HepG2 (cell line): ENCODE measurements at regions not wholly inside any gene's neighbourhood (a gene's known extent, or its start where the extent isn't known, plus 50 kb on each side); places are given as distances from the start of the nearest gene placed in this dataset.

ENCODE experiments used
- ARID3A ChIP-seq: IDR thresholded peaks from 2 replicates; pipeline ENCODE4 v1.6.1; 2012; ENCODE audit warnings: low read depth, low read length, improper control_type of control experiment
- ESRRA ChIP-seq: sonication (generic); formaldehyde crosslinking; IDR thresholded peaks from 2 replicates; pipeline ENCODE4 v1.5.1; 2020; ENCODE audit warnings: mild to moderate bottlenecking, low read depth, missing genetic modification reagents
- KMT2B ChIP-seq: IDR thresholded peaks from 2 replicates; pipeline ENCODE4 v1.6.1; 2016; ENCODE audit warnings: missing genetic modification reagents, missing compliant biosample characterization
- MTA1 ChIP-seq: sonication (generic); formaldehyde crosslinking; IDR thresholded peaks from 2 replicates; pipeline ENCODE4 v1.4.0; 2020; ENCODE audit warnings: missing genetic modification reagents, mild to moderate bottlenecking, borderline replicate concordance
- REST ChIP-seq, 2 experiments: IDR thresholded peaks; 2 replicates each; pipeline ENCODE4 v1.6.1; 2011 to 2012; ENCODE audit warnings: low read length in 2 of 2, borderline replicate concordance in 1 of 2, low read depth in 1 of 2, mild to moderate bottlenecking in 1 of 2, moderate library complexity in 1 of 2
- SAP130 ChIP-seq: IDR thresholded peaks from 2 replicates; pipeline ENCODE4 v1.6.1; 2016; ENCODE audit warnings: low read depth
- TSC22D2 ChIP-seq: sonication (generic); formaldehyde crosslinking; IDR thresholded peaks from 2 replicates; pipeline ENCODE4 v1.5.1; 2020; ENCODE audit warnings: missing genetic modification reagents, mild to moderate bottlenecking, borderline replicate concordance
- U2AF2 ChIP-seq: fragments of 200-400 bp; formaldehyde crosslinking; IDR thresholded peaks from 2 replicates; pipeline ENCODE4 v1.6.1; 2017; ENCODE audit warnings: low read depth, mild to moderate bottlenecking, low read length
- UBTF ChIP-seq: sonication (generic); formaldehyde crosslinking; IDR thresholded peaks from 2 replicates; pipeline ENCODE4 v1.4.0; 2020; ENCODE audit warnings: mild to moderate bottlenecking, missing genetic modification reagents
- ZBTB25 ChIP-seq: IDR thresholded peaks from 2 replicates; pipeline ENCODE4 v1.6.1; 2018; ENCODE audit warnings: missing genetic modification reagents
- ZC3H13 ChIP-seq: sonication (generic); formaldehyde crosslinking; IDR thresholded peaks from 2 replicates; pipeline ENCODE4 v1.8.1; 2023; ENCODE audit warnings: mild to moderate bottlenecking, missing genetic modification reagents, moderate library complexity
- ZNF138 ChIP-seq: sonication (generic); formaldehyde crosslinking; IDR thresholded peaks from 2 replicates; pipeline ENCODE4 v1.5.0; 2020; ENCODE audit warnings: mild to moderate bottlenecking, low read depth, missing genetic modification reagents
- ZNF275 ChIP-seq: sonication (generic); formaldehyde crosslinking; IDR thresholded peaks from 2 replicates; pipeline ENCODE4 v1.8.0; 2022; ENCODE audit warnings: missing genetic modification reagents, mild to moderate bottlenecking, inconsistent platforms, borderline replicate concordance
- ZNF569 ChIP-seq: sonication (generic); formaldehyde crosslinking; IDR thresholded peaks from 2 replicates; pipeline ENCODE4 v1.5.0; 2020; ENCODE audit warnings: mild to moderate bottlenecking, missing genetic modification reagents, moderate library complexity, borderline replicate concordance
- ZNF580 ChIP-seq: IDR thresholded peaks from 2 replicates; pipeline ENCODE4 v1.6.1; 2016; ENCODE audit warnings: low read depth, borderline replicate concordance
- ZNF670 ChIP-seq: sonication (generic); formaldehyde crosslinking; IDR thresholded peaks from 2 replicates; pipeline ENCODE4 v1.8.0; 2022; ENCODE audit warnings: mild to moderate bottlenecking, missing genetic modification reagents, borderline replicate concordance
- ZNF766 ChIP-seq: sonication (generic); formaldehyde crosslinking; IDR thresholded peaks from 2 replicates; pipeline ENCODE4 v1.5.0; 2020; ENCODE audit warnings: missing genetic modification reagents, borderline replicate concordance

- TF ChIP-seq ZNF275 (CRISPR knock-in tag) (0 out of 2 replicates have a peak, but pooled peaks have one; percentile 17), UBTF (CRISPR knock-in tag) (0 out of 2 replicates have a peak, but pooled peaks have one; percentile 21), REST (IDR thresholded peaks at IDR 0.05; ENCODE audit: borderline replicate concordance in 1 of 2, low read depth in 1 of 2, low read length in 2 of 2) (no peak), ZNF670 (CRISPR knock-in tag) (0 out of 2 replicates have a peak, but pooled peaks have one; percentile 82), ZBTB25 (peak; percentile 62; the same call in 1 of the 2 replicates), ZNF580 (CRISPR knock-in tag) (no peak; the same call in 1 of the 2 replicates), TSC22D2 (0 out of 2 replicates have a peak, but pooled peaks have one; percentile 50), ZNF569 (CRISPR knock-in tag) (no peak), KMT2B (CRISPR knock-in tag) (no peak), ZNF138 (no peak), U2AF2 (no peak), ZC3H13 (no peak), ARID3A (no peak), SAP130 (peak; percentile 25; the same call in 1 of the 2 replicates), MTA1 (CRISPR knock-in tag) (peak; percentile 79; the same call in 1 of the 2 replicates), ZNF766 (CRISPR knock-in tag) (no peak), ESRRA (CRISPR knock-in tag) (no peak)
These were observed 136.3 kb downstream of the LY86 start (continued) for GRCh38 chr6:6724539-6725467.
